ENCODE measurements at regions not wholly inside any gene's neighbourhood (a gene's known extent, or its start where the extent isn't known, plus 50 kb on each side); places are given as distances from the start of the nearest gene placed in this dataset.
"Not testable (repeated sequence)": the region's sequence is repeated elsewhere in the genome, so short reads cannot be mapped to it uniquely, and the experiment has no call there.

DNA sequence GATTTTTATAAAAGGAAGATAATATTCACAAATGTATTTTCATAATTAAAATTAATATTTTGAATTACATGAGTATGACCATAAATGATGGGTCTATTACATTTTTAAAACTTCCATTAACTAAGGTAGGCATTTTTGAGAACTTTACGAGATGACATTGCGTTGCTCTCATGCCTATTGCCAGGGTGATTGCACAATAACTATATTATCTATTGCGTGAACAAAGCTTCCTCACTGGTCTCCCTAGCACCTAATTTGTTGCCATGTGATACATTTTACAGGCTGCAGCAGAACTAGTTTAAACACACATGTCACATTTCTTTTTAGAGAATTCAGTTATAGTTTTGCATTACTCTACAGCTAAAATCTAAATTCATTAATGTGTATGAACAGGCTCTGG lies 289.7 kb upstream of the GRID2 start:
- no peak for DNase-seq

GRCh38 chr4:92021203-92021602 lies 282.6 kb upstream of the GRID2 start:
- no peak for DNase-seq

DNA sequence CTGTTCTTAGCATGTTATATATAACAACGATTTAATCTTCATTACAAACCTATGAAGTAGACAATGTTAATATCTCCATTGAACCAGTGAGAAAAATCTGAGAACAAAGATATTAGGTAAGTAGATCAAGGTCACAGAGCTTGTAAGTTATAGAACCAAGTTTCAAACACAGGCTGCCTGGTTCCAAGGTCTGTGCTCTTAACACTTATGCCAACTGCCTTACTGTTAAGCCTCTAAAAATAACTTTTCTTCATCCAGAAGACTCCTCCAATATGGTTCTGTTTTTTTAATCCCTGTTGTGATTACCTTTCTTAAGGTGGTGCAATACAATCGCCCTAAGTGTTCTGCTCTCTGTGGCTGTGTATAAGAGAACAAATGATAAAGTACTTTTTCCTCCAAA lies 282.0 kb upstream of the GRID2 start:
- DNase-seq: no peak

GRCh38 chr4:92028830-92029229 lies 274.9 kb upstream of the GRID2 start:
- DNase-seq: not testable (repeated sequence)

DNA sequence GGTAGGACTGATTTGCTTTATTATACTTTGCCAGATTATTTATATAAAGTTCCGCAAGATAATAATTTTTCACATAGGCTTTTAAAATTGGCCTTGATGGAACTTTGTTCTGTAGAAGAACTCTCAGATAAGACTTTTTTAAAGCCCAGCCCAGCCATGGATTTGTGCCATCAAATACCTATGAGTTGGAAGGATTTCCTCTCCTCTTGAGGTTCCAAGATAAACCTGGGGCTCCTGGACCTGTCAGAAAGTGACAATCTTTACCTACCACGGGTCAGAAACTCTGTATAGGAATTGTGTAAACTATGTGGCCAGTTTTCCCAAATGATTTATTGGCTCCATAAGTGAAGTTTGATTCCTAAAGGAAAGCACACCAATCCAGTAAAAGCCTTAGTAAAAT lies 271.9 kb upstream of the GRID2 start:
- no peak for DNase-seq

- DNase-seq: no peak
Measured at GRCh38 chr4:92035666-92036065, 268.1 kb upstream of the GRID2 start.

DNA sequence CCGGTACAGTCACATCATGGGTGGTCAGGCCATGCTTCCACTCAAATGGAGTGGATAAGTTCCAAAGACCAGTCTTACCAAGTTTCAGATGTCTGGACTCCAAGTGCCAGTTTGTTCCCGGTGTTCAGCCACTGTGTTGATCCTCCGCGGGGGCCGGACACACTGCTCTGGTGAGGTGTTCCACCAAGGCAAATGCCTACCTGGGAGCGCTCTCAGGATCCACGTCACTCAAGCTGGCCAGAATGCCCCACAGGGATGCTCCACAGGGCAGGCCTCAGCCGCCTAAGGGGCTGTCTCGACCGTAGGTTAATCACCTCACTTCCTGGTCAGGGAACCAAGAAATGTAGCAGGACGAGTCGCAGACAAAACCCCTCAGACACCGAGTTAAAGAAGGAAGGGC lies 258.0 kb upstream of the GRID2 start:
- no peak for DNase-seq

- no peak for DNase-seq
Measured at GRCh38 chr4:92047209-92047875, 256.4 kb upstream of the GRID2 start.

GRCh38 chr4:92050875-92051274 lies 252.9 kb upstream of the GRID2 start:
- DNase-seq: no peak

DNA sequence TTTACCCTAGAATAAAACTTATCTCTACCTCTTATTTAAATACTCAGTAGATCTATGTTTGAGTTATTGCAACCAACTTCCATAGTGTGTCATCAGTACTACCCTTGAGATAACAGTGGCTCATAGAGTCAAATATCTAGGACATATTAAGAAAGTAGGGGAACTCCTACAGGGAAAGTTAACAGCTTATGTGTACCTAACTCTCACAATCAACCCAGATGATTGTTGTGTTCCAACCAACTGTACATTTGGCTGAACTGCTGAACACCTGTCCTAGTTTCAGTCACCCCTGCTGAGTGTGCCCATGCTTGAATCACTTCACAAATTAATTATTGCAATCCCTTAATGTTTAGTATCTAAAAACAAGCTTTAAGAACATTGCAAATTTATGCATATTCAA lies 244.2 kb upstream of the GRID2 start:
- DNase-seq: no peak

DNA sequence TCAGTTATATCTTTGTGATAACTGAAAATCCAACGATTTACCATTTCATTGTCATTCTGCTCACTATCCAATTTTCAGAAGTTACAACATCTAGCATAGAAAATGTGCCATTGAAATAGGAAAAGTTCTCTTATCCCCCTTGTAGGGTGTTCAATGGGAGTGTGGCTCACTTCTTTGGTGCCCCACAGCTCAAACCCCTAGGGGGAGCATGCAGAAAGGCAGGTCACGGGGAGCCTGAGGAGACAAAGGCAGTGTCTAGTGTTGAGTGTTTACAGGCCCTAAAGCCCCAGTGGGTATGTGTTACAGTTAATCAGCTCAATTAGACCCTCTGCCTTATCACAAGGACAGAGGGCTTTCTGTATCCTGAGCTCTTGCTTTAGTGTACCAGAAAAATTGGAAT lies 243.4 kb upstream of the GRID2 start:
- no peak for DNase-seq

DNA sequence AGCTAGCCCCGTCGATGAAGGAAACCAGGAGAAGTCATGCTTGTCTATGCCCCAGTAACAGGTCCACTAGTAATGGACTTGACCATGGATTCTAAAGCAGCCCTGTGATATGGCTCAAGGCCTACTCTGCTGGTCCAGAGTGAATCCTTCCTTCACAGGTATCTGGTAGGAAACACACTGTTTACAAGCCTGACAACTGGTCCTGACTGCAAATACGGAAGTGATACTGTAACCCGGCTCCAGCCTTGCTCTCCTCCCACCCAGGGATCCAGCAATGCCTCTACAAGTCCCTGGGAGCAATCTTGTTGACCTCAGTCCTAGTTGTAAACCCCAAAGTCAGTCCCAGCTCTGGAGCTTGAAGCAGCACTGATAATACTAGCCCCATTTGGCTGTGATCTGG lies 239.2 kb upstream of the GRID2 start:
- no peak for DNase-seq

DNA sequence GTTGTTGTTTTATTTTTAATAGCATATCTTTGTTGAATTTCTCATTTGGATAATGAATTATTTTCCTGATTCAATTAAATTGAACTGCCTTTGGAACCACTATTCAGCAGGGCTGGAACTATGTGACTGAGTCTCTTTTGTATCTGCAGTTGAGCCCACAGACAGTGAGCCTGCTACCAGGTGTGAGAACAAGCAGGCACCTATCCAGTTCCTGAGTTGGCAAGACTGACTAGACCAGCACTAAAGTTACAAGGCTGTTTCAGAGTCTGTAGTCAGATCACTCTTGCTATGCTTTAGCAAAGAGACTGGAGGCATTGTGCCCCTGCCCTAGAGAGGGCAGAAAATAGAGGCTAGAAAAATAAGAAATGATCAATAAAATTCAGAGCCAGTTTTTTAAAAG lies 237.3 kb upstream of the GRID2 start:
- no peak for DNase-seq

GRCh38 chr4:92071587-92071986 lies 232.2 kb upstream of the GRID2 start:
- no peak for DNase-seq

DNA sequence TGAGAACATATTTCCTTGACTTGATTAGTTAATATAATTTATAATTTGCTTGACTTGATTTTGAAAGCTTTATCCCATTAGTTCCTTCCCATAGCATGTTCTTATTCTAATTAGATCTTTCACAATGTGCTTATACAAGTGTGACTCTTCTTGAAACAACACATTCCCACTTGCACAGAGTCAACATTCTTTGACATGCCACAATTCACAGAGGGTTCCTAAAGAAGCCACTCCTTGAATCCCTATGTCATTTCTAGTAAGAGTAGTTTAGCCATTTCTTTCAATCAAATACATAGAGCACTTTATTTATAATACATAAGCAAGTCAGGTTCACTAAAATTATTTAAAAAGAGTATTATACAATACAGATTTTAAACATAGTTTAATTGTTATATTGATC lies 228.9 kb upstream of the GRID2 start:
- no peak for DNase-seq

DNA sequence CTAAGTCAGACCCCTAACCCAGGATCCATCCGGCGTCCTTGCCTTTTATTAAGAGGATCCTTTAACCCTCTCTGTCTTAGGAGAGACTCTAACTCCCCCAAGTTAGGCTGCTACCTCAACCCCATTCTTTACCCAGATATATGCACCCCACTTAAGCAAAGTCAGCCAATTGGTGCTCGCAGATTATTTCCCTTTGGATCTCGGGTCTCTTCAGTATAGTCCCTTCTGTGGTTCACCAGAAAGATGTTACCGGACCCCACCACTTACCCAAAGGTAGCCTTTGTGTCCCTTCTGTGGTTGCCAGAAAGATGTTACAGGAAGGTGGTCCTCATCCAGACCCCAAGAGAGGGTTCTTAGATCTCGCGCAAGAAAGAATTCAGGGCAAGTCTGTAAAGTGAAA lies 212.9 kb upstream of the GRID2 start:
- DNase-seq: no peak

DNA sequence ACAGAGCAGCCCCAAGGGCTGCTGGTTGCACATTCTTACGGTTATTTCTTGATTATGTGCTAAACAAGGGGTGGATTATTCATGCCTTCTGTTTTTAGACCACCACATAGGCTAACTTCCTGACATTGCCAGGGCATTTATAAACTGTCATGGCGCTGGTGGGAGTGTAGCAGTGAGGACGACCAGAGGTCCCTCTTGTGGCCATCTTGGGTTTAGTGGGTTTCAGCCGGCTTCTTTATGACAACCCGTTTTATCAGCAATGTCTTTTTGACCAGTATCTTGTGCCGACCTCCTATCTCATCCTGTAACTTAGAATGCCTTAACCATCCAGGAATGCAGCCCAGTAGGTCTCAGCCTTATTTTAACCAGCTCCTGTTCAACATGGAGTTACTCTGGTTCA lies 212.4 kb upstream of the GRID2 start:
- DNase-seq: no peak

DNA sequence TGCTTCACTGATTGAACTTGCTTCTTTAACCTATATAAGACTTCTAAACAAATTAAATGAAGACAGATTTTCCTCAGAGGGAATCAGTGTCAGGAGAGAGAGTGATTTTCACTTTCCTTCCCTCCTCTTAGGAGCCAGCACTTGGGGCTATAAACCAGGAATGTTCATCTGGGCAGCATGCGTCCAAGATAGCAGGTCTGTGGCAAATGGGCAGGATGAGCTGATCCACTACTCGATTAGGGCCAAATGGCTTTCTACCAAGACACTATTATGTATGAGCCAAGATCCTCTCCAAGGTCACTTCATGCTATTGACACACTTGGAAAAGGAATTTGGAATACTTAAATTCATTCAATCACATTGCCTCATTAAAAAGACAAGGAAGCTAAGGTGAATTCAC lies 203.9 kb upstream of the GRID2 start:
- DNase-seq: no peak

GRCh38 chr4:92100975-92101374 lies 202.8 kb upstream of the GRID2 start:
- no peak for DNase-seq

GRCh38 chr4:92101737-92102172 lies 202.0 kb upstream of the GRID2 start:
- DNase-seq: no peak

GRCh38 chr4:92104506-92104905 lies 199.3 kb upstream of the GRID2 start:
- no peak for DNase-seq

GRCh38 chr4:92106816-92107215 lies 196.9 kb upstream of the GRID2 start:
- DNase-seq: no peak

- no peak for DNase-seq
Measured at GRCh38 chr4:92111493-92111892, 192.3 kb upstream of the GRID2 start.

DNA sequence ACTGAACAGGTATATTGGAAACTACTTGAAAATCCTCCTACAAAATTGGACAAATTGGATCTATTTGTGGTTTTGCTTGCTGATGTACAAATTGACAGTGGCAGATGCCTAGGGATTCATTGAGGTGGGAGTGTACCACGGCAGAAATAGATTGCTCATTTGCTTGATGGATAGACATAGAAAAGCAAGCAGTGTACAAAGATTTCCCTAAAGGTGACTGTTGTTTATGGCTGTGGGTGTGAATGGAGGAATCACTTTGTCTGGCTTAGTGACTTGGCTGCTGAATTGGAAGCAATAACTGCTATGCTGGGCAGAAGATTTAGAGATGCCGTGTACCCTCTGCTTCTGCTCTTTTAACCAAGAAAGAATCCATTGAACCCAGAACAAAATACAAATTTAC lies 191.0 kb upstream of the GRID2 start:
- DNase-seq: no peak

- DNase-seq: no peak
Measured at GRCh38 chr4:92120810-92121498, 182.8 kb upstream of the GRID2 start.
